ENCODE measurements at regions not wholly inside any gene's neighbourhood (a gene's known extent, or its start where the extent isn't known, plus 50 kb on each side); places are given as distances from the start of the nearest gene placed in this dataset.

DNA sequence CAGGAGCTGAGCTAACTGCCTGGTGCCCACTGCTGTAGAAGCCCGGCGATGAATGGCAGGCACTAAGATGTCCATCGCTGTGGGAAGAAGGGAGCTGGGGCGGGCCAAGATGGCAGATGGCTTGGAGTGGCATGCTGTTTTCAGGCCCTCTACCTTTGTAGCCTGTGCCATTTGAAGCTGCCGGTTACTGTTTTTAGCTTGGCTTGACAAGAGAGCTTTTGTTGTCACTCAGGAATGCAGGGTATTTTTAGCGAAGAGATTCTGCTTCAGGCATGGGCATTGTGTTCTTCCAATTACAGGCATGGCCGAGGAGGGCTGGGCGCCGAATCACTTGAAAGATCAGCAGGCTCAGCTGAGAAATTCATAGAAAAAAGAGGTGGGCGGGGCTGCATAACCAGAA, 348.7 kb downstream of the RPS6KC1 start:
- no peak overlapping the region for H3K9ac ChIP-seq (ENCODE audit: low read length)
- TF ChIP-seq, protein P1, sequence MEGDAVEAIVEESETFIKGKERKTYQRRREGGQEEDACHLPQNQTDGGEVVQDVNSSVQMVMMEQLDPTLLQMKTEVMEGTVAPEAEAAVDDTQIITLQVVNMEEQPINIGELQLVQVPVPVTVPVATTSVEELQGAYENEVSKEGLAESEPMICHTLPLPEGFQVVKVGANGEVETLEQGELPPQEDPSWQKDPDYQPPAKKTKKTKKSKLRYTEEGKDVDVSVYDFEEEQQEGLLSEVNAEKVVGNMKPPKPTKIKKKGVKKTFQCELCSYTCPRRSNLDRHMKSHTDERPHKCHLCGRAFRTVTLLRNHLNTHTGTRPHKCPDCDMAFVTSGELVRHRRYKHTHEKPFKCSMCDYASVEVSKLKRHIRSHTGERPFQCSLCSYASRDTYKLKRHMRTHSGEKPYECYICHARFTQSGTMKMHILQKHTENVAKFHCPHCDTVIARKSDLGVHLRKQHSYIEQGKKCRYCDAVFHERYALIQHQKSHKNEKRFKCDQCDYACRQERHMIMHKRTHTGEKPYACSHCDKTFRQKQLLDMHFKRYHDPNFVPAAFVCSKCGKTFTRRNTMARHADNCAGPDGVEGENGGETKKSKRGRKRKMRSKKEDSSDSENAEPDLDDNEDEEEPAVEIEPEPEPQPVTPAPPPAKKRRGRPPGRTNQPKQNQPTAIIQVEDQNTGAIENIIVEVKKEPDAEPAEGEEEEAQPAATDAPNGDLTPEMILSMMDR (conservative IDR thresholded peaks at IDR 0.05; ENCODE audit: low read depth, low read length) = no peak
- TF ChIP-seq EZH2phosphoT487 (IDR thresholded peaks at IDR 0.05; ENCODE audit: borderline replicate concordance, low read length) = no peak
- TF ChIP-seq EZH2 (IDR thresholded peaks at IDR 0.05; ENCODE audit: low read length, unreplicated experiment) = no peak
- CTCF ChIA-PET = no interaction called here
- H3K9me3 ChIP-seq (ENCODE audit: low read length) = no peaks in the 10 kb centered on the region
- ATAC-seq (no peak), DNase-seq (no peak)
- H3K36me3 ChIP-seq (ENCODE audit: low read depth, low read length) = no peaks in the 10 kb centered on the region
- no peaks in the 10 kb centered on the region for H3K79me2 ChIP-seq (ENCODE audit: low read length)
- H3K4me3 ChIP-seq (ENCODE audit: low read length) = no peak overlapping the region
- no peak overlapping the region for H3K27ac ChIP-seq (ENCODE audit: low read length)
- no peaks in the 10 kb centered on the region for H3F3A ChIP-seq (ENCODE audit: low read length, unreplicated experiment)
- H3K9me2 ChIP-seq (replicated peaks; ENCODE audit: low read length) = no peaks in the 10 kb centered on the region
- intact Hi-C loops (cut with micrococcal nuclease) = no loop called here
- no peaks in the 10 kb centered on the region for H3K4me1 ChIP-seq (ENCODE audit: insufficient read depth, low read length)
- no peak overlapping the region for H3K4me2 ChIP-seq (ENCODE audit: low read length)
- H3K27me3 ChIP-seq (ENCODE audit: low read length) = peaks cover 70% of the 10 kb centered on the region
- H4K20me1 ChIP-seq (ENCODE audit: low read length) = no peaks in the 10 kb centered on the region
- no TSS peak for BruUV-seq (replicated peaks)
- no peak overlapping the region for H2AFZ ChIP-seq (ENCODE audit: low read length)
- POLR2A ChIA-PET (ENCODE audit: unreplicated experiment) = no interaction called here

DNA sequence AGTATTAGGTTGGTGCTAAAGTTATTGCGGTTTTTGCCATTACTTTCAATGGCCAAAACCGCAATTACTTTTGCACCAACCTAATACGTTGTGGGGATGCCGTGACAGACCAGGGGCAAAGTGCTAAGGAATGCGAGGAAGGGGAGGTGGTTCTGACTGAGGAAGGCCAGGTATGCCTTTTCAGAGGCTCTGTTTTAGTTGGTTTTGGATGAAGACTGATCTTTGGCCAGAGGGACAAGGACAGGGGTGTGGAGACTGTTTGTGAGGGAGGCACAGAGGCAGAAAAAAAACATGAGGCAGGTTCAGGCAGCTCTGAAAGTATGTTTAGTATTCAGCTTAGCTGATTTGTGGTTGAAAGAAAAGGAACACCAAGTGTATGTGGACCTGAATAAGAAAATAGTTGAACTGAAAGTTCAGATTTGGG, 358.2 kb downstream of the RPS6KC1 start:
- ATAC-seq = no peak
- no TSS peak for BruUV-seq (replicated peaks)
- DNase-seq = no peak
- H3K27ac ChIP-seq (ENCODE audit: low read length) = no peak overlapping the region
- TF ChIP-seq EZH2 (IDR thresholded peaks at IDR 0.05; ENCODE audit: low read length, unreplicated experiment) = no peak
- TF ChIP-seq EZH2phosphoT487 (IDR thresholded peaks at IDR 0.05; ENCODE audit: borderline replicate concordance, low read length) = no peak
- TF ChIP-seq, protein P1 (conservative IDR thresholded peaks at IDR 0.05; ENCODE audit: low read depth, low read length) = no peak
- CTCF ChIA-PET = no interaction called here
- no peaks in the 10 kb centered on the region for H3K79me2 ChIP-seq (ENCODE audit: low read length)
- POLR2A ChIA-PET (ENCODE audit: unreplicated experiment) = no interaction called here
- no peak overlapping the region for H3K4me3 ChIP-seq (ENCODE audit: low read length)
- H3K9ac ChIP-seq (ENCODE audit: low read length) = no peak overlapping the region
- H4K20me1 ChIP-seq (ENCODE audit: low read length) = no peaks in the 10 kb centered on the region
- intact Hi-C loops (cut with micrococcal nuclease) = no loop called here
- H3K9me3 ChIP-seq (ENCODE audit: low read length) = no peaks in the 10 kb centered on the region
- no peak overlapping the region for H2AFZ ChIP-seq (ENCODE audit: low read length)
- no peak overlapping the region for H3K4me2 ChIP-seq (ENCODE audit: low read length)
- H3K27me3 ChIP-seq (ENCODE audit: low read length) = peaks cover 61% of the 10 kb centered on the region
- H3K4me1 ChIP-seq (ENCODE audit: insufficient read depth, low read length) = no peaks in the 10 kb centered on the region
- no peaks in the 10 kb centered on the region for H3K36me3 ChIP-seq (ENCODE audit: low read depth, low read length)
- H3K9me2 ChIP-seq (replicated peaks; ENCODE audit: low read length) = no peaks in the 10 kb centered on the region
- no peaks in the 10 kb centered on the region for H3F3A ChIP-seq (ENCODE audit: low read length, unreplicated experiment)

DNA sequence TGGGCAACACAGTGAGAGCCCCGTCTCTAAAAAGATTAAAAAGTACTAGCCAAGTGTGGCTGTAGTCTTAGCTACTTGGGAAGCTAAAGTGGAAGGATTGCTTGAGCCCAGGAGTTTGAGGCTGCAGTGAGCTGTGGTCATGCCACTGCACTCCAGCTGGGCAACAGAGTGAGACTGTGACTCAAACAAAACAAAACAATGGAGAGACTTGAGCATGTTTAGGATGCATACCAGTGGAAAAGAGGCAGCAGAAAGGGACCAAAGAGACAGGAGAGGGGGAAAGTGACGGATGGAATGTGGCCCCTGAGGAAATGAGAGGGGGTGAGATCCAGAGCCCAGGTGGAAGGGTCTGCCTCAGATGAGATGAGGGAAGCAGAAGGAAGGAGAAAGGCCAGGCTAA, 358.9 kb downstream of the RPS6KC1 start:
- H3F3A ChIP-seq (ENCODE audit: low read length, unreplicated experiment) = no peaks in the 10 kb centered on the region
- no peak overlapping the region for H2AFZ ChIP-seq (ENCODE audit: low read length)
- no peaks in the 10 kb centered on the region for H3K36me3 ChIP-seq (ENCODE audit: low read depth, low read length)
- H3K27ac ChIP-seq (ENCODE audit: low read length) = no peak overlapping the region
- intact Hi-C loops (cut with micrococcal nuclease) = no loop called here
- H3K27me3 ChIP-seq (ENCODE audit: low read length) = peaks cover 61% of the 10 kb centered on the region
- POLR2A ChIA-PET (ENCODE audit: unreplicated experiment) = no interaction called here
- no peaks in the 10 kb centered on the region for H3K9me2 ChIP-seq (replicated peaks; ENCODE audit: low read length)
- H3K4me1 ChIP-seq (ENCODE audit: insufficient read depth, low read length) = no peaks in the 10 kb centered on the region
- ATAC-seq (no peak), DNase-seq (no peak)
- H3K4me2 ChIP-seq (ENCODE audit: low read length) = no peak overlapping the region
- no peaks in the 10 kb centered on the region for H4K20me1 ChIP-seq (ENCODE audit: low read length)
- TF ChIP-seq, protein P1 (conservative IDR thresholded peaks at IDR 0.05; ENCODE audit: low read depth, low read length) = no peak
- no peak for TF ChIP-seq EZH2 (IDR thresholded peaks at IDR 0.05; ENCODE audit: low read length, unreplicated experiment)
- no peak for TF ChIP-seq EZH2phosphoT487 (IDR thresholded peaks at IDR 0.05; ENCODE audit: borderline replicate concordance, low read length)
- no TSS peak for BruUV-seq (replicated peaks)
- H3K4me3 ChIP-seq (ENCODE audit: low read length) = no peak overlapping the region
- no peak overlapping the region for H3K9ac ChIP-seq (ENCODE audit: low read length)
- CTCF ChIA-PET = no interaction called here
- H3K79me2 ChIP-seq (ENCODE audit: low read length) = no peaks in the 10 kb centered on the region
- H3K9me3 ChIP-seq (ENCODE audit: low read length) = no peaks in the 10 kb centered on the region

Data from PC-3 (cell line).